Mucosa of descending colon (tissue), 3 donors: ENCODE measurements at regions not wholly inside any gene's neighbourhood (a gene's known extent, or its start where the extent isn't known, plus 50 kb on each side); places are given as distances from the start of the nearest gene placed in this dataset.

Source experiments
- ATAC-seq: fragments of 200-7000 bp; cut with Tn5 transposase; one replicate; pipeline ENCODE4 v1.9.1; 2020; ENCODE audit warnings: mild to moderate bottlenecking, moderate library complexity
- DNase-seq, 3 donors: peaks; one replicate each; pipeline ENCODE4 v3.0.0-alpha.2; 2020
- H3K36me3 ChIP-seq: fragments of 200-600 bp; one replicate; pipeline ENCODE4 v1.8.0; 2021; ENCODE audit warnings: low read depth, mild to moderate bottlenecking
- H3K4me1 ChIP-seq: fragments of 200-600 bp; one replicate; pipeline ENCODE4 v1.8.0; 2021; ENCODE audit warnings: low read depth, mild to moderate bottlenecking
- H3K4me3 ChIP-seq: fragments of 200-600 bp; one replicate; pipeline ENCODE4 v1.8.0; 2021; ENCODE audit warnings: mild to moderate bottlenecking
- H3K9me3 ChIP-seq: fragments of 200-600 bp; one replicate; pipeline ENCODE4 v1.8.0; 2021; ENCODE audit warnings: mild to moderate bottlenecking
- intact Hi-C, 2 donors: fragments of 100-400 bp; cut with DNase I in 1 of 2; cut with micrococcal nuclease in 1 of 2; formaldehyde crosslinking; loops; one replicate each; pipeline versions ENCODE4 v1.11.0 to v1.11.1; 2022; cut with DNase I, micrococcal nuclease
- TF ChIP-seq, protein P1 (sequence below): fragments of 200-600 bp; IDR thresholded peaks from one replicate; pipeline ENCODE4 v1.8.0; 2022; ENCODE audit warnings: antibody characterized with exemption, mild to moderate bottlenecking
- donor health status: DM: no; HTN: no; CAD: no; lungs with moderate emphysema.
- donor health status: DM: no; HTN: no; CAD: no.
- donor health status: DM: no; HTN: yes; CAD: no.

DNA sequence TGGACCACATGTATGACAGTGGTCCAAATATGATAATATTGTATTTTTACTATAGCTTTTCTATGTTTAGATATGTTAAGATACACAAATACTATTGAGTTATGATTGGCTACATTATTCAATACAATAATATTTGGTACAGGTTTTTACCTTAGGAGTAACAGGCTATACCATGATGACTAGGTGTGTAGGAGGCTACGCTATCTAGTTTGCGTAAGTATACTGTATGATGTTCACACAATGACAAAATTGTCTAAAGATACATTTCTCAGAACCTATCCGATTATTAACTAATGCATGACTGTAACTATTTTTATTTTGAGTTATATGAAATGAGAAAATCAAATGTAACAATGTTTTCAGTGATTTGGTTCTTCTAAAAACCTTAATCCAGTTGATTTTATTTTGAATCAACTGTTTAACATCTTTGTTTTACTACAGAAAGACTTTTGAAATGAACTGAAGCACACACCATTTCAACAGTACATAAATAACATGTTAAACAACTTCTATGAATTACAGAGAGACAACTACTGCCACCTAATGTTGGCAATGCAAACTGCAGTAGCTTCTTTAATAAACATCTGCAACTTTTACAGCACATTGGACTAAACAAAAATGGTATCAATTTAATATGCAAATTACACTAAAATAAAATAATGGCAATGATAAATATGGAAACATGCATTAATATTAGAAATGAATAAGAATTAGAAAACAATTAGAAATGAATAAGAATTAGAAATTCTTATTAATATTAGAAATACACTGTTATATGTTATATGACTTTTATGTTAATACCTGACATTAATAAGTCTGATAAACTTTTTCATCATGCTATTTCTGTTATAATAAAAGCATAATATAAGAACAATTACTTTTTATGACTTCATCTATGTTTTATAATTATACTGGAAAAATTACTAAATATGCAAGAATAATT is 255.7 kb downstream of the MBNL1 start:
- intact Hi-C loops = no loop called here
- no peaks in the 10 kb centered on the region for H3K36me3 ChIP-seq
- no peaks in the 10 kb centered on the region for H3K4me1 ChIP-seq
- peak in 1 of 3 donors; percentile 84 for DNase-seq
- TF ChIP-seq, protein P1, sequence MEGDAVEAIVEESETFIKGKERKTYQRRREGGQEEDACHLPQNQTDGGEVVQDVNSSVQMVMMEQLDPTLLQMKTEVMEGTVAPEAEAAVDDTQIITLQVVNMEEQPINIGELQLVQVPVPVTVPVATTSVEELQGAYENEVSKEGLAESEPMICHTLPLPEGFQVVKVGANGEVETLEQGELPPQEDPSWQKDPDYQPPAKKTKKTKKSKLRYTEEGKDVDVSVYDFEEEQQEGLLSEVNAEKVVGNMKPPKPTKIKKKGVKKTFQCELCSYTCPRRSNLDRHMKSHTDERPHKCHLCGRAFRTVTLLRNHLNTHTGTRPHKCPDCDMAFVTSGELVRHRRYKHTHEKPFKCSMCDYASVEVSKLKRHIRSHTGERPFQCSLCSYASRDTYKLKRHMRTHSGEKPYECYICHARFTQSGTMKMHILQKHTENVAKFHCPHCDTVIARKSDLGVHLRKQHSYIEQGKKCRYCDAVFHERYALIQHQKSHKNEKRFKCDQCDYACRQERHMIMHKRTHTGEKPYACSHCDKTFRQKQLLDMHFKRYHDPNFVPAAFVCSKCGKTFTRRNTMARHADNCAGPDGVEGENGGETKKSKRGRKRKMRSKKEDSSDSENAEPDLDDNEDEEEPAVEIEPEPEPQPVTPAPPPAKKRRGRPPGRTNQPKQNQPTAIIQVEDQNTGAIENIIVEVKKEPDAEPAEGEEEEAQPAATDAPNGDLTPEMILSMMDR = peak; percentile 60
- no peaks in the 10 kb centered on the region for H3K9me3 ChIP-seq
- ATAC-seq = peak; percentile 60
- no peak overlapping the region for H3K4me3 ChIP-seq

DNA sequence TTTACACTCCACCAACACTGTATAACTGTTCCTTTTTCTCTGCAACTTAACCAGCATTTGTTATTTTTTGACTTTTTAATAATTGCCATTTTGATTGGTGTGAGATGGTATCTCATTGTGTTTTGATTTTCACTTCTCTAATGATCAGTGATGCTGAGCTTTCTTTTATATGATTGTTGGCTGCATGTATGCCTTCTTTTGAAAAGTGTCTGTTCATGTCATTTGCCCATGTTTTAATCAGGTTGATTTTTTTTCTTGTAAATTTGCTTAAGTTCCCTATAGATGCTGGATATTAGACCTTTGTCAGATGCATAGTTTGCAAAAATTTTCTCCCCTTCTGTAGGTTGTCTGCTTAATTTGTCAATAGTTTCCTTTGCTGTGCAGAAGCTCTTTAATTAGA is 263.0 kb downstream of the MBNL1 start:
- DNase-seq (no peak), ATAC-seq (no peak)
- Histone ChIP-seq H3K9me3 (no peaks in the 10 kb centered on the region), H3K4me3 (no peak overlapping the region), H3K4me1 (no peaks in the 10 kb centered on the region), H3K36me3 (no peaks in the 10 kb centered on the region)
- intact Hi-C loops = no loop called here
- TF ChIP-seq, protein P1 = no peak

DNA sequence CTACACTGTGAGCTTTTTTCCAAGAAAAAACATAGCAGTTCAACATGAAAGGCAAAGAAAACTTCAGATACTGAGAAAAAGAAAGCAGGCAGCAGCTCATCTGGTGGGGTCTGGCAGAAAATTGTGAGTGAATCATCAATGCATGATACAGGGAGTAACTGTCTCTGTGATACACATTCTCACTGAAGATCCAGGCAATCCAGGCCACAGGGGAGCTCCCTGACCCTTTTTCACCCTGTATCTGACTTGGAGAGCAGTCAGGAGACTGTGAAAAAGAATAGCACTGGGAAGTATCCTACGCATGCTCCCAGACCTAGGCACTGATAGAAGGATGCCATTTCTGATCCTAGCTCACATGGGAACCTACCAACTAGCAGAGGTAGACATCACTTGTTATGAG is 269.8 kb downstream of the MBNL1 start:
- H3K36me3 ChIP-seq = no peaks in the 10 kb centered on the region
- H3K4me1 ChIP-seq = no peaks in the 10 kb centered on the region
- no peaks in the 10 kb centered on the region for H3K9me3 ChIP-seq
- ATAC-seq (no peak), DNase-seq (no peak)
- H3K4me3 ChIP-seq = no peak overlapping the region
- TF ChIP-seq, protein P1 = no peak
- intact Hi-C loops = no loop called here

DNA sequence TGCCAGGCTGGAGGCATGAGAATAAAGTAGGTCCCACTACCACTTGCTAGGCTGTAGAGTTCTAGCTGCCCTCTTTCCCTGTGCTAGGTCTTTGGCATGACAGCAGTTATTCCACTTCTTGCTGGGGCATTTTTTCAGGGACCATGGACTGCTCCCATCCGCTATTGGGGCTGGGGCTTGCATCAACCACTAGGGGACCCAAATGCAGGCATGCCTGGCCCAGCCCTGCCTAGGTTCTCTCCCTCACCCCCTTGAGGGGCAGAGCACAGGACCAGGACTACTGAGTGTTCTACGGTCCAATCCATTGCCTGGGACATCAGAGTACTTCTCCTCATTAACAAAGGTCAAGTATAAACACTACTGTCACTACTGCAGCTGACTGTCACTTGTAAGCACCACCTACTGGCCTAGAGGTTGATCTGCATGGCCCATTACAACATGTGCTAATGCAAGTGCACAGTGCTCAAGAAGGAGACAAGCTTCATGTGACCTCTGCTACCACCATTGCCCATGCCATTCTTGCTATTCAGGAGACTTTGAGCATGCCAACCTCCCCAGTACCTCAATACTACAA is 270.5 kb downstream of the MBNL1 start:
- intact Hi-C loops = no loop called here
- Histone ChIP-seq H3K36me3 (no peaks in the 10 kb centered on the region), H3K4me3 (no peak overlapping the region), H3K9me3 (no peaks in the 10 kb centered on the region), H3K4me1 (no peaks in the 10 kb centered on the region)
- TF ChIP-seq, protein P1 = no peak
- ATAC-seq = peak; percentile 43
- no peak for DNase-seq

DNA sequence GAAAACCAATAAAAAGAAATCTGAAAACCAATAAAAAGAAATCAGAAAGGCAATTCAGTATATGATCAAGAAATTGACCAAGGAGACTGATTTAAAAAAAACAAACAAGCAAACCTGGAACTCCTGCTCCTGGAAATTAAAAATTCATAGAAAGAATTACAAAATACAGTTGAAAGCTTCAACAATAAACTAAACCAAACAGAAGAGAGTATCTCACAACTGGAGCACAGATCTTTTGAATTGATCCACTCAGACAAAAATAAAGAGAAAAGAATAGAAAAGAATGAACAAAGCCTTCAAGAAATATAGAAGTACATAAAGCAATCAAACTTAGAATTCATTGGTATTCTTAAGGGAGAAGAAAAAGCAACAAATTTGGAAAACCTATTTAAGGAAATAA is 271.4 kb downstream of the MBNL1 start:
- ATAC-seq (no peak), DNase-seq (no peak)
- H3K4me3 ChIP-seq = no peak overlapping the region
- H3K36me3 ChIP-seq = no peaks in the 10 kb centered on the region
- no peaks in the 10 kb centered on the region for H3K9me3 ChIP-seq
- TF ChIP-seq, protein P1 = no peak
- H3K4me1 ChIP-seq = no peaks in the 10 kb centered on the region
- intact Hi-C loops = no loop called here
